ENCODE measurements at regions not wholly inside any gene's neighbourhood (a gene's known extent, or its start where the extent isn't known, plus 50 kb on each side); places are given as distances from the start of the nearest gene placed in this dataset.

GRCh38 chr3:127389913-127390312 lies 102.1 kb upstream of the PRR20G start:
- DNase-seq: no peak
- Histone ChIP-seq H3K9me3 (ENCODE audit: control insufficient read depth, low read length) (no peaks in the 10 kb centered on the region), H3K36me3 (ENCODE audit: control insufficient read depth, insufficient read depth, low read length) (no peaks in the 10 kb centered on the region), H3K27ac (ENCODE audit: low read depth, low read length) (no peak overlapping the region), H3K4me1 (ENCODE audit: control insufficient read depth, insufficient read depth, low read length) (no peaks in the 10 kb centered on the region), H3K9ac (ENCODE audit: extremely low read depth, low read length, poor library complexity, severe bottlenecking) (no peak overlapping the region), H3K4me3 (ENCODE audit: low read length) (no peak overlapping the region), H3K27me3 (ENCODE audit: control insufficient read depth, insufficient read depth, low read length, poor library complexity, severe bottlenecking) (no peaks in the 10 kb centered on the region)
- no peaks in the 10 kb centered on the region for H3K36me3 Mint-ChIP-seq (ENCODE audit: low read depth)
- no peak for TF ChIP-seq CTCF (conservative IDR thresholded peaks at IDR 0.05)
- H3K9me3 Mint-ChIP-seq: no peaks in the 10 kb centered on the region
- peaks cover 14% of the 10 kb centered on the region for H3K27me3 Mint-ChIP-seq (ENCODE audit: insufficient read depth)
- 86% methylated on average over 2 of the region's 2 CpGs; no CpG with 5 or more reads in 1 of the 2 experiments for WGBS, 2 experiments (ENCODE audit: insufficient coverage in 1 of 2, insufficient read length in 1 of 2)
- H3K4me3 Mint-ChIP-seq: no peak overlapping the region
- no peak overlapping the region for H3K27ac Mint-ChIP-seq
- H3K4me1 Mint-ChIP-seq: no peaks in the 10 kb centered on the region

- Histone ChIP-seq H3K36me3 (ENCODE audit: control insufficient read depth, insufficient read depth, low read length) (no peaks in the 10 kb centered on the region), H3K27ac (ENCODE audit: low read depth, low read length) (no peak overlapping the region), H3K27me3 (ENCODE audit: control insufficient read depth, insufficient read depth, low read length, poor library complexity, severe bottlenecking) (no peaks in the 10 kb centered on the region), H3K4me3 (ENCODE audit: low read length) (no peak overlapping the region), H3K4me1 (ENCODE audit: control insufficient read depth, insufficient read depth, low read length) (no peaks in the 10 kb centered on the region), H3K9me3 (ENCODE audit: control insufficient read depth, low read length) (no peaks in the 10 kb centered on the region), H3K9ac (ENCODE audit: extremely low read depth, low read length, poor library complexity, severe bottlenecking) (no peak overlapping the region)
- Mint-ChIP-seq H3K4me1 (no peaks in the 10 kb centered on the region), H3K36me3 (ENCODE audit: low read depth) (no peaks in the 10 kb centered on the region), H3K9me3 (no peaks in the 10 kb centered on the region), H3K27ac (no peak overlapping the region), H3K27me3 (ENCODE audit: insufficient read depth) (peaks cover 14% of the 10 kb centered on the region), H3K4me3 (no peak overlapping the region)
- peak; percentile 54 for DNase-seq
- WGBS, 2 experiments (ENCODE audit: insufficient coverage in 1 of 2, insufficient read length in 1 of 2): 83 to 89% methylated on average over 5 to 10 of the region's 10 CpGs
- no peak for TF ChIP-seq CTCF (conservative IDR thresholded peaks at IDR 0.05)
These were observed 101.6 kb upstream of the PRR20G start for GRCh38 chr3:127389420-127389819.

- Mint-ChIP-seq H3K36me3 (ENCODE audit: low read depth) (no peaks in the 10 kb centered on the region), H3K27me3 (ENCODE audit: insufficient read depth) (peaks cover 12% of the 10 kb centered on the region), H3K9me3 (no peaks in the 10 kb centered on the region), H3K4me1 (no peaks in the 10 kb centered on the region), H3K27ac (no peak overlapping the region), H3K4me3 (no peak overlapping the region)
- H3K9ac ChIP-seq (ENCODE audit: extremely low read depth, low read length, poor library complexity, severe bottlenecking): no peak overlapping the region
- no peak overlapping the region for H3K4me3 ChIP-seq (ENCODE audit: low read length)
- TF ChIP-seq CTCF (conservative IDR thresholded peaks at IDR 0.05): no peak
- no peaks in the 10 kb centered on the region for H3K4me1 ChIP-seq (ENCODE audit: control insufficient read depth, insufficient read depth, low read length)
- no peak overlapping the region for H3K27ac ChIP-seq (ENCODE audit: low read depth, low read length)
- peak; percentile 24 for DNase-seq
- no peaks in the 10 kb centered on the region for H3K9me3 ChIP-seq (ENCODE audit: control insufficient read depth, low read length)
- no peaks in the 10 kb centered on the region for H3K27me3 ChIP-seq (ENCODE audit: control insufficient read depth, insufficient read depth, low read length, poor library complexity, severe bottlenecking)
- H3K36me3 ChIP-seq (ENCODE audit: control insufficient read depth, insufficient read depth, low read length): no peaks in the 10 kb centered on the region
- 76 to 85% methylated on average over 8 to 9 of the region's 9 CpGs for WGBS, 2 experiments (ENCODE audit: insufficient coverage in 1 of 2, insufficient read length in 1 of 2)
These were observed 100.6 kb upstream of the PRR20G start for GRCh38 chr3:127388427-127388826.
